HepG2 (cell line): ENCODE measurements at regions not wholly inside any gene's neighbourhood (a gene's known extent, or its start where the extent isn't known, plus 50 kb on each side); places are given as distances from the start of the nearest gene placed in this dataset.

ENCODE experiments used
- ATAC-seq: fragments of 200-7000 bp; cut with Tn5 transposase; 3 replicates; pipeline ENCODE4 v1.9.1; 2020; ENCODE audit warnings: mild to moderate bottlenecking, moderate library complexity
- BruUV-seq: library from RNA; stranded (reverse); fragments of 400-500 nt; replicated peaks from 2 replicates; lab custom pipeline; 2021; lab: Mats Ljungman, UMichigan
- CTCF ChIA-PET: fragments of 300-600 bp; formaldehyde crosslinking; extraction: SDS; loops from one replicate; lab custom pipeline; 2021; ENCODE audit warnings: low total read pairs, inconsistent platforms, low intra/inter-chr PET ratio; lab: Yijun Ruan, JAX
- POLR2A ChIA-PET: fragments of 350-600 bp; sonication (Branson Sonifier 250); formaldehyde crosslinking; loops from one replicate; lab custom pipeline; 2020; ENCODE audit warnings: antibody characterized with exemption, inconsistent platforms; lab: Yijun Ruan, JAX
- DNase-seq: peaks from one replicate; pipeline ENCODE4 v3.0.0-alpha.2; 2015; ENCODE audit warnings: low spot score
- FAIRE-seq: peaks from 3 replicates; lab custom pipeline; 2011; peaks lifted over from hg19 to GRCh38; lab: Jason Lieb, UNC
- H2AFZ ChIP-seq: one replicate; pipeline ENCODE4 v1.6.1; 2011; ENCODE audit warnings: low read length, inconsistent platforms
- H3K27ac ChIP-seq: fragments of 300-600 bp; 3 replicates; pipeline ENCODE4 v1.8.0; 2011; ENCODE audit warnings: mixed run types, mild to moderate bottlenecking, mixed read lengths, low read length, inconsistent platforms; ENCODE audit not compliant: insufficient read depth; ENCODE audit errors: extremely low read length
- H3K27me3 ChIP-seq, 2 experiments: fragments of 200-600 bp in 1 of 2; 2 replicates in 1 of 2; 3 replicates in 1 of 2; pipeline versions ENCODE4 v1.6.0 to v1.8.0; 2011; ENCODE audit warnings: low read length in 2 of 2, mild to moderate bottlenecking in 2 of 2, moderate library complexity in 2 of 2, inconsistent platforms in 1 of 2; ENCODE audit not compliant: insufficient read depth in 2 of 2, control insufficient read depth in 1 of 2
- H3K36me3 ChIP-seq, 2 experiments: fragments of 200-600 bp in 1 of 2; replicated peaks in 1 of 2; 2 replicates in 1 of 2; 3 replicates in 1 of 2; pipeline versions ENCODE4 v1.5.1 to v1.8.0; 2011; ENCODE audit warnings: low read length in 2 of 2, inconsistent platforms in 1 of 2; ENCODE audit not compliant: insufficient read depth in 2 of 2, control insufficient read depth in 1 of 2
- H3K4me1 ChIP-seq: 2 replicates; pipeline ENCODE4 v1.5.1; 2012; ENCODE audit warnings: low read length, inconsistent platforms; ENCODE audit not compliant: insufficient read depth
- H3K4me2 ChIP-seq: 2 replicates; pipeline ENCODE4 v1.6.0; 2011; ENCODE audit warnings: low read depth, low read length, inconsistent platforms
- H3K4me3 ChIP-seq, 3 experiments: fragments of 200-600 bp in 1 of 3; sonication (generic), shearing (Covaris generic) in 1 of 3; replicated peaks in 1 of 3; 2 replicates each; pipeline ENCODE4 v1.5.1; 2011 to 2016; ENCODE audit warnings: low read length in 3 of 3, inconsistent platforms in 2 of 3, low read depth in 2 of 3, mild to moderate bottlenecking in 2 of 3, control low read depth in 1 of 3, mixed read lengths in 1 of 3; ENCODE audit not compliant: insufficient read depth in 1 of 3
- H3K79me2 ChIP-seq: one replicate; pipeline ENCODE4 v1.6.1; 2011; ENCODE audit warnings: low read length, inconsistent platforms; ENCODE audit not compliant: insufficient read depth
- H3K9ac ChIP-seq: 2 replicates; pipeline ENCODE4 v1.6.0; 2011; ENCODE audit warnings: mild to moderate bottlenecking, low read depth, low read length, inconsistent platforms; ENCODE audit not compliant: insufficient read depth
- H3K9me3 ChIP-seq: 2 replicates; pipeline ENCODE4 v1.5.1; 2012; ENCODE audit warnings: mild to moderate bottlenecking, low read length
- H4K20me1 ChIP-seq: 2 replicates; pipeline ENCODE4 v1.6.0; 2011; ENCODE audit warnings: inconsistent platforms, mild to moderate bottlenecking, low read length, moderate library complexity; ENCODE audit not compliant: insufficient read depth
- CENPT ChIP-seq: sonication (generic); formaldehyde crosslinking; IDR thresholded peaks from 2 replicates; pipeline ENCODE4 v1.8.0; 2022; ENCODE audit warnings: low read depth, mild to moderate bottlenecking, moderate library complexity, missing genetic modification reagents
- ETV5 ChIP-seq: IDR thresholded peaks from 2 replicates; pipeline ENCODE4 v1.6.1; 2018; ENCODE audit warnings: missing biosample characterization, missing genetic modification reagents, inconsistent platforms, borderline replicate concordance
- FOSL1 ChIP-seq: sonication (generic); formaldehyde crosslinking; IDR thresholded peaks from 2 replicates; pipeline ENCODE4 v1.9.0; 2021; ENCODE audit warnings: missing genetic modification reagents, borderline replicate concordance
- MEIS2 ChIP-seq: sonication (generic); formaldehyde crosslinking; IDR thresholded peaks from 2 replicates; pipeline ENCODE4 v1.9.0; 2021; ENCODE audit warnings: mild to moderate bottlenecking, missing genetic modification reagents
- NR3C1 ChIP-seq: sonication (generic); formaldehyde crosslinking; IDR thresholded peaks from 2 replicates; pipeline ENCODE4 v1.4.0; 2020; ENCODE audit warnings: missing genetic modification reagents
- SOX6 ChIP-seq, 2 experiments: fragments of 450-650 bp in 1 of 2; sonication (generic) in 1 of 2; formaldehyde crosslinking in 1 of 2; IDR thresholded peaks; 2 replicates each; pipeline versions ENCODE4 v1.4.0 to v1.6.1; 2017 to 2020; ENCODE audit warnings: antibody characterized with exemption in 1 of 2, mild to moderate bottlenecking in 1 of 2, missing genetic modification reagents in 1 of 2
- SRSF1 ChIP-seq: fragments of 200-400 bp; formaldehyde crosslinking; optimal IDR thresholded peaks from 2 replicates; pipeline ENCODE3; 2017; ENCODE audit warnings: mild to moderate bottlenecking, low read depth, low read length, moderate library complexity
- STAT5B ChIP-seq: sonication (generic); formaldehyde crosslinking; IDR thresholded peaks from 2 replicates; pipeline ENCODE4 v1.4.0; 2020; ENCODE audit warnings: missing genetic modification reagents
- ZNF101 ChIP-seq: sonication (generic); formaldehyde crosslinking; IDR thresholded peaks from 2 replicates; pipeline ENCODE4 v1.4.0; 2020; ENCODE audit warnings: mild to moderate bottlenecking, low read depth, missing genetic modification reagents, borderline replicate concordance
- ZNF234 ChIP-seq: sonication (generic); formaldehyde crosslinking; conservative IDR thresholded peaks from 2 replicates; pipeline ENCODE4 v1.5.1; 2020; ENCODE audit warnings: mild to moderate bottlenecking, missing genetic modification reagents
- ZNF292 ChIP-seq: sonication (generic); formaldehyde crosslinking; IDR thresholded peaks from 2 replicates; pipeline ENCODE4 v1.8.1; 2022; ENCODE audit warnings: mild to moderate bottlenecking, low read depth, missing genetic modification reagents, borderline replicate concordance
- ZNF703 ChIP-seq: sonication (generic); formaldehyde crosslinking; IDR thresholded peaks from 2 replicates; pipeline ENCODE4 v1.5.1; 2020; ENCODE audit warnings: missing genetic modification reagents, mild to moderate bottlenecking, moderate library complexity, borderline replicate concordance
- ZNF713 ChIP-seq: sonication (generic); formaldehyde crosslinking; IDR thresholded peaks from 2 replicates; pipeline ENCODE4 v1.4.0; 2020; ENCODE audit warnings: mild to moderate bottlenecking, missing genetic modification reagents
- ZNF883 ChIP-seq: sonication (generic); formaldehyde crosslinking; IDR thresholded peaks from 2 replicates; pipeline ENCODE4 v1.5.1; 2020; ENCODE audit warnings: mild to moderate bottlenecking, missing genetic modification reagents; ENCODE audit errors: not compliant biosample characterization
- ZSCAN25 ChIP-seq: sonication (generic); formaldehyde crosslinking; IDR thresholded peaks from 2 replicates; pipeline ENCODE4 v1.8.0; 2022; ENCODE audit warnings: mild to moderate bottlenecking, missing genetic modification reagents
- WGBS: methylation state at CpG from one replicate; pipeline ENCODE4 v1.1.6; 2017; ENCODE audit warnings: low lambda C conversion rate; 5-methylcytosine and 5-hydroxymethylcytosine counted together
- in situ Hi-C: cut with HindIII; loops from 2 replicates; pipeline ENCODE4 v1.10.0; 2017; ENCODE audit warnings: low pct_unique_long_range_greater_than_20kb; ENCODE audit not compliant: extremely low pct_ligation_motif_present
- intact Hi-C: fragments of 100-400 bp; cut with micrococcal nuclease; formaldehyde crosslinking; loops from one replicate; pipeline ENCODE4 v1.10.0; 2022; ENCODE audit not compliant: unreplicated experiment
- TF ChIP-seq, protein P1 (sequence below): sonication (generic); formaldehyde crosslinking; IDR thresholded peaks from 2 replicates; pipeline ENCODE4 v1.4.0; 2020; ENCODE audit warnings: missing genetic modification reagents
- TF ChIP-seq, protein P2 (sequence below): sonication (generic); formaldehyde crosslinking; IDR thresholded peaks from 2 replicates; pipeline ENCODE4 v1.4.0; 2020; ENCODE audit warnings: missing genetic modification reagents
- TF ChIP-seq, protein P3 (sequence below): IDR thresholded peaks from 2 replicates; pipeline ENCODE4 v1.6.1; 2016; ENCODE audit warnings: missing compliant biosample characterization, missing genetic modification reagents, borderline replicate concordance
- TF ChIP-seq, protein P4 (sequence below): sonication (generic); formaldehyde crosslinking; IDR thresholded peaks from 2 replicates; pipeline ENCODE4 v1.5.1; 2020; ENCODE audit warnings: mild to moderate bottlenecking, moderate library complexity, missing genetic modification reagents

DNA sequence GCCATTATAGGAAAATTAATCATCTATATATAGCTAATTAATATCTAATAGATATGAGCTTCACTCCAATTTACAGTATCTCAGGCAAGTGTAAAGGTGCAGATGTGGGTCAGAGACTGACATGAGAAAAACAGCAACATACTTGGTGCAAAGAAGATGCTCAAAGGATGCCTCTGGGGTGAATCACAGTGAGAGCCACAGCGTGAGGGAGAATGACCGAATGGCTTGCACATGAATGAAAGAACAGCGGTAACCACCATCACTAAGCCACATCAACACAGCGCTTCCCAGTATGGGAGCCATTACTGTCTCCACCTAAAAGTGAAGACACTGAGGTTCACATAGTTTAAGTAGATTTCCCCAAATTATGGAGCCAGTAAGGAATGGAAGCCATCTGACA is 423.4 kb upstream of the ID2 start:
- no peaks in the 10 kb centered on the region for H3K79me2 ChIP-seq
- H3K9ac ChIP-seq: no peak overlapping the region
- H3K4me1 ChIP-seq: no peaks in the 10 kb centered on the region; the same call in 1 of the 2 replicates
- ATAC-seq: no peak
- peaks cover 0 to 16% of the 10 kb centered on the region in 2 experiments; a peak in 3 of 5 replicates for H3K27me3 ChIP-seq
- H2AFZ ChIP-seq: no peak overlapping the region
- no TSS peak for BruUV-seq
- intact Hi-C loops (no loop called here), in situ Hi-C loops (no loop called here)
- no peak for FAIRE-seq
- no peaks in the 10 kb centered on the region for H4K20me1 ChIP-seq
- ChIA-PET POLR2A (no interaction called here), CTCF (no interaction called here)
- no peaks in the 10 kb centered on the region for H3K36me3 ChIP-seq
- no peaks in the 10 kb centered on the region for H3K9me3 ChIP-seq
- WGBS: 82% methylated on average over 4 of the region's 4 CpGs
- no peak overlapping the region for H3K4me2 ChIP-seq
- H3K27ac ChIP-seq: no peak overlapping the region
- H3K4me3 ChIP-seq: no peak overlapping the region
- DNase-seq: no peak
- TF ChIP-seq, protein P1, sequence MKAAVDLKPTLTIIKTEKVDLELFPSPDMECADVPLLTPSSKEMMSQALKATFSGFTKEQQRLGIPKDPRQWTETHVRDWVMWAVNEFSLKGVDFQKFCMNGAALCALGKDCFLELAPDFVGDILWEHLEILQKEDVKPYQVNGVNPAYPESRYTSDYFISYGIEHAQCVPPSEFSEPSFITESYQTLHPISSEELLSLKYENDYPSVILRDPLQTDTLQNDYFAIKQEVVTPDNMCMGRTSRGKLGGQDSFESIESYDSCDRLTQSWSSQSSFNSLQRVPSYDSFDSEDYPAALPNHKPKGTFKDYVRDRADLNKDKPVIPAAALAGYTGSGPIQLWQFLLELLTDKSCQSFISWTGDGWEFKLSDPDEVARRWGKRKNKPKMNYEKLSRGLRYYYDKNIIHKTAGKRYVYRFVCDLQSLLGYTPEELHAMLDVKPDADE: no peak
- no peak for TF ChIP-seq MEIS2 (CRISPR knock-in tag)
- no peak for TF ChIP-seq STAT5B (CRISPR knock-in tag)
- TF ChIP-seq ZNF101 (CRISPR knock-in tag): no peak
- TF ChIP-seq, protein P2, sequence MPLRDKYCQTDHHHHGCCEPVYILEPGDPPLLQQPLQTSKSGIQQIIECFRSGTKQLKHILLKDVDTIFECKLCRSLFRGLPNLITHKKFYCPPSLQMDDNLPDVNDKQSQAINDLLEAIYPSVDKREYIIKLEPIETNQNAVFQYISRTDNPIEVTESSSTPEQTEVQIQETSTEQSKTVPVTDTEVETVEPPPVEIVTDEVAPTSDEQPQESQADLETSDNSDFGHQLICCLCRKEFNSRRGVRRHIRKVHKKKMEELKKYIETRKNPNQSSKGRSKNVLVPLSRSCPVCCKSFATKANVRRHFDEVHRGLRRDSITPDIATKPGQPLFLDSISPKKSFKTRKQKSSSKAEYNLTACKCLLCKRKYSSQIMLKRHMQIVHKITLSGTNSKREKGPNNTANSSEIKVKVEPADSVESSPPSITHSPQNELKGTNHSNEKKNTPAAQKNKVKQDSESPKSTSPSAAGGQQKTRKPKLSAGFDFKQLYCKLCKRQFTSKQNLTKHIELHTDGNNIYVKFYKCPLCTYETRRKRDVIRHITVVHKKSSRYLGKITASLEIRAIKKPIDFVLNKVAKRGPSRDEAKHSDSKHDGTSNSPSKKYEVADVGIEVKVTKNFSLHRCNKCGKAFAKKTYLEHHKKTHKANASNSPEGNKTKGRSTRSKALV (CRISPR knock-in tag): no peak
- TF ChIP-seq ZNF292 (CRISPR knock-in tag): no peak
- TF ChIP-seq ZNF713 (CRISPR knock-in tag): no peak
- TF ChIP-seq SOX6 (IDR thresholded peaks at IDR 0.05): no peak
- no peak for TF ChIP-seq SOX6 (CRISPR knock-in tag; IDR thresholded peaks at IDR 0.05)
- TF ChIP-seq ZNF234 (CRISPR knock-in tag): no peak
- no peak for TF ChIP-seq SRSF1
- no peak for TF ChIP-seq ZSCAN25 (CRISPR knock-in tag)
- no peak for TF ChIP-seq NR3C1 (CRISPR knock-in tag)
- TF ChIP-seq ZNF703 (CRISPR knock-in tag): no peak
- TF ChIP-seq, protein P3, sequence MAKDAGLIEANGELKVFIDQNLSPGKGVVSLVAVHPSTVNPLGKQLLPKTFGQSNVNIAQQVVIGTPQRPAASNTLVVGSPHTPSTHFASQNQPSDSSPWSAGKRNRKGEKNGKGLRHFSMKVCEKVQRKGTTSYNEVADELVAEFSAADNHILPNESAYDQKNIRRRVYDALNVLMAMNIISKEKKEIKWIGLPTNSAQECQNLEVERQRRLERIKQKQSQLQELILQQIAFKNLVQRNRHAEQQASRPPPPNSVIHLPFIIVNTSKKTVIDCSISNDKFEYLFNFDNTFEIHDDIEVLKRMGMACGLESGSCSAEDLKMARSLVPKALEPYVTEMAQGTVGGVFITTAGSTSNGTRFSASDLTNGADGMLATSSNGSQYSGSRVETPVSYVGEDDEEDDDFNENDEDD (CRISPR knock-in tag): no peak
- no peak for TF ChIP-seq CENPT (CRISPR knock-in tag)
- no peak for TF ChIP-seq ZNF883
- TF ChIP-seq, protein P4, sequence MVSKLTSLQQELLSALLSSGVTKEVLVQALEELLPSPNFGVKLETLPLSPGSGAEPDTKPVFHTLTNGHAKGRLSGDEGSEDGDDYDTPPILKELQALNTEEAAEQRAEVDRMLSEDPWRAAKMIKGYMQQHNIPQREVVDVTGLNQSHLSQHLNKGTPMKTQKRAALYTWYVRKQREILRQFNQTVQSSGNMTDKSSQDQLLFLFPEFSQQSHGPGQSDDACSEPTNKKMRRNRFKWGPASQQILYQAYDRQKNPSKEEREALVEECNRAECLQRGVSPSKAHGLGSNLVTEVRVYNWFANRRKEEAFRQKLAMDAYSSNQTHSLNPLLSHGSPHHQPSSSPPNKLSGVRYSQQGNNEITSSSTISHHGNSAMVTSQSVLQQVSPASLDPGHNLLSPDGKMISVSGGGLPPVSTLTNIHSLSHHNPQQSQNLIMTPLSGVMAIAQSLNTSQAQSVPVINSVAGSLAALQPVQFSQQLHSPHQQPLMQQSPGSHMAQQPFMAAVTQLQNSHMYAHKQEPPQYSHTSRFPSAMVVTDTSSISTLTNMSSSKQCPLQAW: no peak
- no peak for TF ChIP-seq FOSL1
- TF ChIP-seq ETV5 (CRISPR knock-in tag): no peak
